ENCODE measurements at regions not wholly inside any gene's neighbourhood (a gene's known extent, or its start where the extent isn't known, plus 50 kb on each side); places are given as distances from the start of the nearest gene placed in this dataset.
"Not testable (repeated sequence)": the region's sequence is repeated elsewhere in the genome, so short reads cannot be mapped to it uniquely, and the experiment has no call there.

DNA sequence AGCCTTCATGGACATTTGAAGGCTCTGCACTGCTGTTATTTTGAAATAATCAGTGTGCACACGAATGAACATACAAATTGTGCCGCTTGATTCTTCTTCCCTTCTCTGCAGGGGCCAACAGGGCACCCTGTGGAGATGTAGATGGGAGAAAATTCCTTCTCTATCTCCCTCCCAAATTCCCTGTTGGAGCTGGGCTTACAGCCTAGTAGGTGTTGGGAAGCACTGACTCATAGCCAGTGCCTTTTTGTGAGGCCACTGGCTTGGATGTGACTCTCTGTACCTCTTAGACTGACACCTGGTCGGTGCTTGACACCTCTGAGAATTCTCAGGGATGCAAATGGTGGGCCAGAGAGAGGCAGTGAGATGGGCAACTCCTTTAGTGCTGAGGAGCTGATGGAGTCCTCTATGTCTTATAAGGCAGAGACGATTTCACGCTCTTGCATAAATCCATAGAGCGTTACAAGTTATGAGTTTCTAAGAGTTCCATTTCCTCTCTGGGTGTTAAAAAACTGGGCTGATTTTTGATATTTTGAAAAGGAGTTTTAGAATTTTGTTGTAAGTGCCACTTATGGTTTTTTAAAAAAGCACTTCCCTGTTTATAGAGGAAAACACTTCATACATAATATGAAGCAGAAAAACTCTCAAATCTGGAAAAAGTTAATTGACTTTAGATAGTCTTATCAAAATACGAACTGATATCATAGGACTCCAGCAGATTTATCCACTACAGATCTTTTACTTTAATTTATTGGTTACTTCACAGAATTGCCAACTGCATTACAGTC, 89.8 kb upstream of the MAP3K7 start (continued):
- TF ChIP-seq, protein P1, sequence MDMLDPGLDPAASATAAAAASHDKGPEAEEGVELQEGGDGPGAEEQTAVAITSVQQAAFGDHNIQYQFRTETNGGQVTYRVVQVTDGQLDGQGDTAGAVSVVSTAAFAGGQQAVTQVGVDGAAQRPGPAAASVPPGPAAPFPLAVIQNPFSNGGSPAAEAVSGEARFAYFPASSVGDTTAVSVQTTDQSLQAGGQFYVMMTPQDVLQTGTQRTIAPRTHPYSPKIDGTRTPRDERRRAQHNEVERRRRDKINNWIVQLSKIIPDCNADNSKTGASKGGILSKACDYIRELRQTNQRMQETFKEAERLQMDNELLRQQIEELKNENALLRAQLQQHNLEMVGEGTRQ (IDR thresholded peaks at IDR 0.05; ENCODE audit: low read length): no peak
- TF ChIP-seq YY1 (IDR thresholded peaks at IDR 0.05; ENCODE audit: low read depth, low read length) (no peak; the same call in 1 of the 2 replicates), POLR2AphosphoS5 (IDR thresholded peaks at IDR 0.05; ENCODE audit: low read depth, low read length) (peak; percentile 26; the same call in 1 of the 2 replicates), EP300 (IDR thresholded peaks at IDR 0.05; ENCODE audit: borderline replicate concordance in 1 of 2, low read depth in 2 of 2, low read length in 2 of 2) (peak in 1 of 2 experiments; percentile 26; a peak in 1 of 3 replicates), BRCA1 (IDR thresholded peaks at IDR 0.05; ENCODE audit: low read depth, low read length) (no peak), RBBP5 (IDR thresholded peaks at IDR 0.05; ENCODE audit: borderline replicate concordance, low read depth, low read length) (no peak)
- TF ChIP-seq, protein P2, sequence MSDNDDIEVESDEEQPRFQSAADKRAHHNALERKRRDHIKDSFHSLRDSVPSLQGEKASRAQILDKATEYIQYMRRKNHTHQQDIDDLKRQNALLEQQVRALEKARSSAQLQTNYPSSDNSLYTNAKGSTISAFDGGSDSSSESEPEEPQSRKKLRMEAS (IDR thresholded peaks at IDR 0.05): peak; percentile 40; the same call in 1 of the 2 replicates

DNA sequence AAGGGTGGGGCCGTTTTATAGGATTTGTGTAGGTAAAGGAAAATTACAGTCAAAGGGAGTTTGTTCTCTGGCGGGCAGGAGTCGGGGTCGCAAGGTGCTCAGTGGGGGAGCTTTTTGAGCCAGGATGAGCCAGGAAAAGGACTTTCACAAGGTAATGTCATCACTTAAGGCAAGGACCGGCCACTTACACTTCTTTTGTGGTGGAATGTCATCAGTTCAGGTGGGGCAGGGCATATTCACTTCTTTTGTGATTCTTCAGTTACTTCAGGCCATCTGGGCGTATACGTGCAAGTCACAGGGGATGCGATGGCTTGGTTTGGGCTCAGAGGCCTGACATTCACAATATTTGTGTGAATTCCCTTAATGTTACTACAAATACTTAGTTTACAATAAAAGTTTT, 88.2 kb upstream of the MAP3K7 start:
- H4K5ac ChIP-seq (ENCODE audit: insufficient read length, low read depth, low read length); FAIRE-seq; H3K9ac ChIP-seq (replicated peaks in 1 of 4; ENCODE audit: extremely low read depth in 1 of 4, low read depth in 3 of 4, low read length in 3 of 4); H2AFZ ChIP-seq (ENCODE audit: low read length); H2BK15ac ChIP-seq (ENCODE audit: low read length); DNase-seq (ENCODE audit: low read depth in 1 of 2, low spot score in 2 of 2); H3K14ac ChIP-seq (ENCODE audit: insufficient read length); H3K4ac ChIP-seq (replicated peaks; ENCODE audit: insufficient read length, low read depth, low read length); H3K27me3 ChIP-seq (replicated peaks in 1 of 4; ENCODE audit: control insufficient read depth in 3 of 4, extremely low read depth in 1 of 4, insufficient read depth in 3 of 4, low read length in 3 of 4); H3K18ac ChIP-seq (ENCODE audit: extremely low read depth, low read length); H4K91ac ChIP-seq (replicated peaks; ENCODE audit: insufficient read length, low read length); CTCF ChIA-PET (ENCODE audit: partially characterized antibody); H3K23ac ChIP-seq (ENCODE audit: insufficient read length); H3K23me2 ChIP-seq (ENCODE audit: low read depth, low read length); H3K4me3 ChIP-seq (ENCODE audit: extremely low read depth in 1 of 4, insufficient read depth in 2 of 4, low read depth in 3 of 4, low read length in 4 of 4); H2BK12ac ChIP-seq (ENCODE audit: low read depth, low read length); H2BK120ac ChIP-seq (replicated peaks; ENCODE audit: low read depth, low read length); H3K27ac ChIP-seq (ENCODE audit: low read depth, low read length); H3K9me3 ChIP-seq (ENCODE audit: insufficient read depth in 2 of 2, low read depth in 1 of 2, low read length in 1 of 2); H4K8ac ChIP-seq (ENCODE audit: extremely low read depth, insufficient read depth, low read length); H2AK5ac ChIP-seq (ENCODE audit: low read depth, low read length); H3K56ac ChIP-seq (replicated peaks; ENCODE audit: insufficient read length, low read depth, low read length); H3K36me3 ChIP-seq (ENCODE audit: control insufficient read depth in 2 of 4, insufficient read depth in 4 of 4, low read length in 3 of 4); H2BK20ac ChIP-seq (ENCODE audit: low read length); H4K20me1 ChIP-seq (replicated peaks in 1 of 2; ENCODE audit: control insufficient read depth in 1 of 2, insufficient read depth in 2 of 2, low read length in 2 of 2); H3K79me1 ChIP-seq (ENCODE audit: low read depth, low read length); H3K79me2 ChIP-seq (ENCODE audit: control insufficient read depth in 1 of 2, insufficient read depth in 2 of 2, low read length in 2 of 2): not testable (repeated sequence)
- 0 out of 2 replicates have a peak overlapping the region, but pooled peaks have one; percentile 78 for H2BK5ac ChIP-seq (ENCODE audit: low read depth, low read length)
- 52% methylated on average over 4 of the region's 8 CpGs; no CpG with 5 or more reads in 1 of the 2 experiments for WGBS, 2 experiments (ENCODE audit: extremely low coverage in 1 of 2, insufficient coverage in 1 of 2, insufficient read length in 1 of 2, insufficient replicate concordance in 2 of 2, low coverage in 1 of 2, low lambda C conversion rate in 2 of 2, missing lambda C conversion rate in 1 of 2)
- peaks cover 0 to 16% (median 12%) of the 10 kb centered on the region in 4 experiments; a peak in 4 of 7 replicates for H3K4me1 ChIP-seq (replicated peaks in 1 of 4; ENCODE audit: control insufficient read depth in 3 of 4, insufficient read depth in 4 of 4, low read length in 3 of 4)
- H3K4me2 ChIP-seq (ENCODE audit: insufficient read depth in 1 of 2, low read depth in 2 of 2, low read length in 2 of 2): peak overlapping the region in 1 of 2 experiments; percentile 50; a peak in 1 of 4 replicates
- POLR2A ChIA-PET (ENCODE audit: partially characterized antibody): interaction anchor here (1.9 kb wide), 1 partner anchor 65 kb away, joined by 4 read pairs; no protein-coding TSS in a partner anchor

Measured in H1 (cell line).